Neural crest cell (in vitro differentiated cells): ENCODE measurements at regions not wholly inside any gene's neighbourhood (a gene's known extent, or its start where the extent isn't known, plus 50 kb on each side); places are given as distances from the start of the nearest gene placed in this dataset.

Experiments
- DNase-seq: peaks from one replicate; pipeline ENCODE4 v3.0.0; 2021; ENCODE audit warnings: low read depth, mixed read lengths, low spot score
- H3K27ac Mint-ChIP-seq: one replicate; pipeline ENCODE4 v1.8.0; 2021; ENCODE audit warnings: mild to moderate bottlenecking, mixed read lengths; ENCODE audit not compliant: unreplicated experiment
- H3K27me3 Mint-ChIP-seq: 2 replicates; pipeline ENCODE4 v1.8.0; 2021; ENCODE audit warnings: low read depth, mild to moderate bottlenecking, mixed read lengths
- H3K36me3 Mint-ChIP-seq: 2 replicates; pipeline ENCODE4 v1.8.0; 2021; ENCODE audit warnings: low read depth, mild to moderate bottlenecking, mixed read lengths
- H3K4me1 Mint-ChIP-seq: 2 replicates; pipeline ENCODE4 v1.8.0; 2021; ENCODE audit warnings: mixed read lengths
- H3K4me3 Mint-ChIP-seq: one replicate; pipeline ENCODE4 v1.8.0; 2021; ENCODE audit warnings: mild to moderate bottlenecking, mixed read lengths
- H3K9me3 Mint-ChIP-seq: 2 replicates; pipeline ENCODE4 v1.8.0; 2021; ENCODE audit warnings: mixed read lengths
- CTCF ChIP-seq: fragments of 200-600 bp; sonication (generic); conservative IDR thresholded peaks from 2 replicates; pipeline ENCODE4 v1.5.0; 2021; ENCODE audit warnings: antibody characterized with exemption, mild to moderate bottlenecking

DNA sequence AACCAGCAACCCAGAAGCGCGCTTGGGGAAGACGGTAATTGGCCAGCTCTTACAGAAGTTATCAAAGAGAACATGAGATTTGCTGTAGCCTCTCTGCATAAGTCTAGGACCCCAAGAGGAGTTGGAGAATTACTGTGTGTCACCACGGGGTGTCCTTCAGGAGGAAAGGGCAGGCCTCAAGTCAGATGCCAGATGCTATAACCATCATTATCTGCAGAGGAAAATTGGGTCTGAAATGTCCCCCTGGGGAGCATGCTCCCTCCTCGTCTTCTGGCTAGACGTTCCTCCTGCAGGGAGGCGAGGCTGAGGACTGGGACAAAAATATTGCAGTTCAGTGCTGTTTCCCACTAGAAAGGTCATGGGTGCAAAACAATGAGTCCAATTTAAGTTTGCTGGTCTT lies 380.5 kb upstream of the CFAP20DC start:
- Mint-ChIP-seq H3K27me3 (no peaks in the 10 kb centered on the region), H3K4me1 (peaks cover 4% of the 10 kb centered on the region), H3K9me3 (no peaks in the 10 kb centered on the region), H3K27ac (no peak overlapping the region), H3K36me3 (no peaks in the 10 kb centered on the region), H3K4me3 (no peak overlapping the region)
- DNase-seq = no peak
- no peak for TF ChIP-seq CTCF

GRCh38 chr3:59429198-59429597 lies 379.4 kb upstream of the CFAP20DC start:
- no peak for DNase-seq
- Mint-ChIP-seq H3K4me3 (no peak overlapping the region), H3K27me3 (no peaks in the 10 kb centered on the region), H3K36me3 (no peaks in the 10 kb centered on the region), H3K27ac (no peak overlapping the region), H3K4me1 (peaks cover 6% of the 10 kb centered on the region), H3K9me3 (no peaks in the 10 kb centered on the region)
- no peak for TF ChIP-seq CTCF

DNA sequence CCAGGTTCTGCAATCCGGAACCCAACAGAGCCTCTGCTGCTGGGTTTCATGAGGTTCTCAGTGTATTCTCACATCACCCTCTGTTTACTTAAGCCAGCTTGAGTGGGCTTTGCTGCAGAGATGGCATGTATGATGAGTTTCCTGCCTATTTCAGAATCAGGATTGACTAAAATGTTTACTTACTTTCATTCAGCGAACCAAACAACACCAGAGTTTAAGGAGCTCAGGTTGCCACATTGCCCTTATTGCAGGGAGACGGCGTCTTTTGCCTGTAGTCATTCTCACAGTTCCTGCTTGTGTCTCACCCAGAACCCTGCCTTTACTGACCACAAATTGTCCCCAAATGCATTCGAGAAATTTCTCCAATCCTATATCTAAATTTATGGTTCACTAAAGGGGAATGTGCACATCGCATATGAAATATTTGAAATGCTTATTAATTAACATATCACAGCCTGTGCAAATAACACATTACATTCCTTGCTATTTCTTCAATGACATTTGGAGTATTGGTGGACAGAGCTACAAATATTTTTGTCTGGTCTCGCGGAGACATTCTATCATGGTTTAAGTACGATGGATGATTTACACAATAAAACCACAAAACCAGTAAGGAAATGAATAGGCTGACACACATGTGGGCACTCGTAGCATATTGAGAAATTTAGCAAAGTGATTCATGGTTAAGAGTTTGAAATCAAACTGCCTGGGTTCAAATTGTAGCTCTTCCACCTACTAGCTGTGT lies 377.2 kb upstream of the CFAP20DC start:
- Mint-ChIP-seq H3K9me3 (no peaks in the 10 kb centered on the region), H3K36me3 (no peaks in the 10 kb centered on the region), H3K27ac (no peak overlapping the region), H3K27me3 (no peaks in the 10 kb centered on the region), H3K4me1 (peaks cover 6% of the 10 kb centered on the region), H3K4me3 (no peak overlapping the region)
- no peak for DNase-seq
- TF ChIP-seq CTCF = no peak

DNA sequence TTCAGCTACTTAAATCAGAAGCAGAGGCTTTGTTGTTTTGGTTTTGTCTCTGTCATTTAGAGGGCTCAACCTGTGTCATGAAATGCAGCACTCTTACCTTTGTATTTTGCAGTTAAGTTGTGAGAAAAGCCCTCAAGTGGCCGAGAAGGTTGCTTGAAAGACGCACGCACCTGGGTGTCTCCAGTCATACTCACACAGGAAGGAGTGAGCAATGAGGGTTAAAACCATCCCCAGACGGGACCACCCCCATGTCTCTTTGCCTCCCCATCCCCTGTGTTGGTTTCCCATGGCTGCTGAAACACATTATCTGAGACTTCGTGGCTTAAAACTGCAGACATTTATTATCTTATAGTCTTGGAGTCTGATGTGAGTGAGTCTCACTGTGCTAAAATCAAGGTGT lies 376.1 kb upstream of the CFAP20DC start:
- Mint-ChIP-seq H3K4me3 (no peak overlapping the region), H3K9me3 (peaks cover under 1% of the 10 kb centered on the region), H3K36me3 (no peaks in the 10 kb centered on the region), H3K4me1 (peaks cover 6% of the 10 kb centered on the region), H3K27me3 (no peaks in the 10 kb centered on the region), H3K27ac (no peak overlapping the region)
- no peak for TF ChIP-seq CTCF
- DNase-seq = no peak

- no peak overlapping the region for H3K27ac Mint-ChIP-seq
- no peak for DNase-seq
- TF ChIP-seq CTCF = no peak
- H3K27me3 Mint-ChIP-seq = no peaks in the 10 kb centered on the region
- peaks cover 6% of the 10 kb centered on the region for H3K4me1 Mint-ChIP-seq
- H3K4me3 Mint-ChIP-seq = no peak overlapping the region
- peaks cover 2% of the 10 kb centered on the region for H3K9me3 Mint-ChIP-seq
- H3K36me3 Mint-ChIP-seq = no peaks in the 10 kb centered on the region
These were observed 375.5 kb upstream of the CFAP20DC start for GRCh38 chr3:59425371-59425770.
